ENCODE measurements at regions not wholly inside any gene's neighbourhood (a gene's known extent, or its start where the extent isn't known, plus 50 kb on each side); places are given as distances from the start of the nearest gene placed in this dataset.

DNA sequence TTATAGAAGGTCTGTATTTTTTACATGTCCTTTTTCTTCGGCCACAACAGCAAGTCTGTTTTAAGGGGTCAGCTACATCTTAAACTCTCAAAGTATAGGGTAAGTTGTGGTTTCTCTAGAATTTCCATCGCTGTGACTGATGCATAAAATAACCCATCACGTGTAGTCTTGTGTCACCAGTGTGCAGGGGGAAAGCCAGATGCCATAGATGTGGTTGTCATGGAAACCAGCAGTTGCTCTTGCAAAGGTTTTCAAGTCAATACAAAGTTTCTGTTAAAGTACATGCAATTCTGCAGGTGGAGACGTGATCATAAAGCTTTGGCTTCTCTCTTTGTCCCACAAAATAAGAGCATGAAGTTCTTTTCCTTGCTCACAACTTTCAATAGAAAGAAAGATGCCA, 210.3 kb upstream of the ONECUT1 start:
- no peak for DNase-seq

DNA sequence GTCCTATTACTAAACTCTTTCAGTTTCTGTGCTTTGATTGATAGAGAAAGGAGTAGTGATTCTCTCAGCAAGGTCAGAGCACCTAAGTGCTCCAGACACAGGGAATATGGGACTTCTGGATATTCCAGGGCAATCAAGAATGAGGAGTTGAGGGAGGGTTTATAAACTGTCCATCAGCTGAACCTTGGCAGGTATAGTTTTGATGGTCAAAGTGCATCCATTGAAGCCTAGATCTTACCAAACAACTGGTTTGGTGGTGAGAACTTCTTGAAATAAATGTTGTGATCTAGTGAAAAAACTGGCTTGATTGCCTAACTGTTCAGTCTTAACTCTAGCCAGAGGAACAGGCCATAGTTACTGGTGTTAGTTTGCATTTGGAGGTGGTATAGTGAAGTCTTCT, 207.0 kb upstream of the ONECUT1 start:
- DNase-seq: no peak

DNA sequence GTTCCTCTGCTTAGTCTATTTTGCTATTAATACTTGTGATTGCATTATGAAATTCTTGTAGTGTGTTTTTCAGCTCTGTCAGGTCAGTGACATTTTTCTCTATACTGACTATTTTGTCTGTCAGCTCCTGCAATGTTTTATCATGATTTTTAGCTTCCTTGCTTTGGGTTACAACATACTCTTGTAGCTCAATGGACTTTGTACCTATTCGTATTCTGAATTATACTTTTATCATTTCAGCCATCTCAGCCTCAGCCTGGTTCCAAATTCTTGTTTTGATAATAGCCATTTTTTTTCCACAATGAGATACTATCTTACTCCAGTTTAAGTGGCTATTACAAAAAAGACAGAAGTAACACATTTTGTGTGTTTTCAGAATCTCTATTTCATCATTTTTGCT, 204.2 kb upstream of the ONECUT1 start:
- DNase-seq: no peak

GRCh38 chr15:52984507-52984906, 194.4 kb upstream of the ONECUT1 start:
- no peak for DNase-seq

GRCh38 chr15:52980446-52980845, 190.3 kb upstream of the ONECUT1 start:
- no peak for DNase-seq

DNA sequence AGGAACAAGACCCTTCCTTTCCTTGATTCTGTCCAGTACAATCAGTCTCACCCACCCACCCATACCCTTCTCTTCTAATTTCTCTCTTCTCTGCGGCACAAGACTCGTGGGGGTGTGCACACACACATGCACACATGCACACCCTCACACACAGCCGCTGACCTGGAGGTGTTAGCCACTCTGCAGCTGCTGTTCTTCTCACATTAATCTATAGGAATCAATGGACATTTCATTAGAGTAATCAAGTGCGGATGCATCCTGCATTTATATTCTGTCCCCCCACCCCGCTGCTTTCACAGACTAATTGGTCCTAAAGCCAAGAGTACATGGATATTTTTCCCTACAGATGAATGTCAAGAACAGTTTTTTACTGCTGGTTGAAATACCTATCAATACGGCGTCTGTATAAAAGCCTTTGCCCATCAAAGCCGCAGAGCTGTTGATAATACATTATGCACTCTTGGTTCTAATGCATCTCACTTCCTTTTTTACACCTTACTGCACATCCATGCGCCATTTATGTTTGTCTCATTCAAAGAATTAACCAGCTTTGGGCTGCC, 186.5 kb upstream of the ONECUT1 start:
- no peak for DNase-seq

- DNase-seq: no peak
Observed at GRCh38 chr15:52975941-52976449, 185.9 kb upstream of the ONECUT1 start.

DNA sequence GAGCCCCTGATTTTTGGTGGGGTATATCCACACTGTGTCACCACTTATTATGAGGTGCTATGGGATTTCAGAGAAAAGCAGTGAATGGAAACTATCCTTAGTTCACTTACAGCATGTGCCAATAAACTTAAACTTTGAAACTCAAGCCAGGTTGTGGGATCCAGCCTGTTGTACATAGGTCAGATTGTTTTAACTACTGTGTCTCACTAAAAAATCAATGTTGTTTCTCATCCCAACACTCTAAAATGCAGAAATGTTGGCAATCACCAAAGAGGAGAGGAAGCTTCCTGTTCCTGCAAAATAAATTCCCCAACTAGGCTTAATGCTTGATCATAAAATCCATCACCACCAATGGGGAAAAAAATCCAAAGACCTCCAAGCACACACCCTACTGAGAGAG, 173.7 kb upstream of the ONECUT1 start:
- no peak for DNase-seq

DNA sequence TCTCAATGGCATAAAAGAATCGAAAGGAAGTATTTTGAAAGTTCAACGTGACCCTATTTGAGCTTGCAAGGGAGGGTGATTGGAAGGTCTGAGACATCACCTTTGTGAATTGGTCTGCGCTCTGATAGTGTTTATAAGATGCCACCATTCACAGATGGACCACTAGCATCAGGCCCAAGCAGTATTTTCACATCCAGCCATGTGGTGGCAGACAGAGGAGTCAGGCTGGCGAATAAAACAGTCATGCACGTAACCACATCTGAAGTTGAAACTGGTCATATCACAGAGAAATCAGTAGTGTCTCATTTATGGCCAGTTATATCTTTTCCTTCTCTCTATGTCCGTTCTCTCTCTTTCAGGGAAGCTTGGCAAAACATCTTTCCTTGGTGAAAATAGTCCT, 170.1 kb upstream of the ONECUT1 start:
- no peak for DNase-seq

- DNase-seq: no peak
Observed at GRCh38 chr15:52943746-52944145, 153.6 kb upstream of the ONECUT1 start.

- no peak for DNase-seq
Observed at GRCh38 chr15:52936489-52936888, 146.4 kb upstream of the ONECUT1 start.

DNA sequence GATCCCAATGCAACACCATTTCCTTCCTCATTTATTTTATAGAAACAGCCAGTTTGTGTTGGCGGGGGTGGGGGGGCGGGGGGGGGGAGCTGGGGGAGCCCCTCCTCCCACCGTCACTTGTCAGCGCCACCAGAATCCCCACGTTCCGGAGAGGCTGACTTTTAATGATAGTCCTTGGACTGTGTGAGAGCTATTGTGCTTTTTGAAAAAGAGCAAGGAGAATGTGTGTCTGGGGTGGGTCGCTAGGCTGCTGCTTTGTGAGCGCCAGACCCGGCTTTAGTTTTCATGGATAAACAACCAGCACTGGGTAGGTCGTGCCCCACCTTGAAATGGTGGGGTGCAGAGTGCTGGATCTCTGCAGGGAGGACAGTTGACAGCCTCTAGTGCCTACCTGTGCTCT, 135.0 kb upstream of the ONECUT1 start:
- DNase-seq: no peak

DNA sequence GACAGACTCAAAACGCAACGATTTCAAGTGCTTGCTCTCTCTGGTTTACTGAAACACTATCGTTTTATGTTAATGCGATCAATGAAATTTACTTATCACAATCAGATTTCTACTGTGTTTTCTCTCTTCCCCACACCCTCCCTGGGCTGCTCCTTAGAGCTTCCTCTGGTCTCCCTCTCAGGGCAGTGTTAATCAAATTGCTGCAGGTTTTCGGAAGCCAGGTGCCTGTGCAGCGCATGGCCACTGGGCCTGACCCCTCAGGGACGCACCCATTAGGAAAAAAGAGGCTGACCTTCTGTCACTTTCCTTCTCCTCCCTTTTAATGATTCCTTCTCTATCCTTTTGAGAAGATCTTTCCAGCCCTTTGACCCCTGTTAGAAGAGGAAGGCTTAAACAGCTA, 134.5 kb upstream of the ONECUT1 start:
- no peak for DNase-seq

GRCh38 chr15:52923626-52924025, 133.5 kb upstream of the ONECUT1 start:
- no peak for DNase-seq

DNA sequence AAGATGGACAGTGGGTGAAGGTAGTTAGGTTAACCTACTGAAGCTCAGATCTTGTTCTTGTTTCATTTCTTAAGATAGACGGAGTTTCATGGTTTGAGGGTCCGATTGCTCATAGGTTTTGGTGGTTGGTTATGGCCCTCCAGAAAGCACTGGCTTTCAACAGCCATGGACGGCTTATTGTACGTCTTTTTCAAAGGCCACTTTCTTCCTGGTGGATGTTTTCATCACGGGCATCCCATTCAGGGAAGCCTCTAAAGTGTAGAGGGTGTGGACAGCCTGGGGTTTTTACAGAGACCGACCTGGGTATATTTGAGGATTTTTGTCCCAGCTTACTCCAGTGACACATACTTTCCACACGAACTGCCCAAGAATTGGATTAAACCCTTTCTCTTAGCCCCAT, 132.7 kb upstream of the ONECUT1 start:
- DNase-seq: no peak

DNA sequence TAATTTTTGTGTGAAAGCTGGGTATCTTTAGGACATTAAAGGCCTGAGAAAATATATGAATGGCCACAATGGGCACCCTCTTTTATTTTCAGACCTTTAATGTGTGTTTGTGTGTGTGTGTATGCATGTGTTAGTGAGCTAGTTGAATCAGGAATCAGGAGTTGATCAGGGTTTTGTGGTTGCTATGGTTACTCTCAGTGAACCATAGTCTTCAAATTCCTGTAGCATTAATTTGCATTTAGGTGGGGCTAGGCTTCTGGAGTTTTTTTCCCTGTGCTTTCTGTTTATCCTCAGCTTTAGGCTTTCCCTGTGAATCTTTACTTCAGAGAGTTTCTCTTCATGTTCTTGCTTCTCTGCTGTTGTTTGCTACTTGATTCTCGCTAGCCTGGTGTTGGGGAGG, 122.0 kb upstream of the ONECUT1 start:
- DNase-seq: no peak

GRCh38 chr15:52893338-52893737, 103.2 kb upstream of the ONECUT1 start:
- no peak for DNase-seq

GRCh38 chr15:52879904-52880303, 89.8 kb upstream of the ONECUT1 start:
- no peak for DNase-seq

DNA sequence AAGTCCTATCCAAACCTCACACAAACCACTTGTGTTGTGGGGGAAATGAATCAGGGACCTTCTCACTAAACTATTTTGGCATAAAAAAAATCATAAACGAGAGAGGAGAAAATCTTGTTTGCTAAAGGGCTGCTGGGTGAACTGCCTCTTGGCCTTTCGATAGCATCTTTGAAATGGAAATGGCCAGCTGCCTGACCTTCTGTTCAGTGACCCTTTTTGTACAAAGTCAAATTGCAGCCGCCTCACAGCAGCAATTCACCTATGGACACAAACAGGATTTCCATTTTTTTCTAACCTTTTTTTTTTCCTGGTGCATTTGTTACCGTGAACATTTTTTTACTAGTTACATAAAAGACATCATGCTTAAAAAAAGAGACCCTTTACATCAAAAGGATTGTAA, 89.0 kb upstream of the ONECUT1 start:
- DNase-seq: no peak

DNA sequence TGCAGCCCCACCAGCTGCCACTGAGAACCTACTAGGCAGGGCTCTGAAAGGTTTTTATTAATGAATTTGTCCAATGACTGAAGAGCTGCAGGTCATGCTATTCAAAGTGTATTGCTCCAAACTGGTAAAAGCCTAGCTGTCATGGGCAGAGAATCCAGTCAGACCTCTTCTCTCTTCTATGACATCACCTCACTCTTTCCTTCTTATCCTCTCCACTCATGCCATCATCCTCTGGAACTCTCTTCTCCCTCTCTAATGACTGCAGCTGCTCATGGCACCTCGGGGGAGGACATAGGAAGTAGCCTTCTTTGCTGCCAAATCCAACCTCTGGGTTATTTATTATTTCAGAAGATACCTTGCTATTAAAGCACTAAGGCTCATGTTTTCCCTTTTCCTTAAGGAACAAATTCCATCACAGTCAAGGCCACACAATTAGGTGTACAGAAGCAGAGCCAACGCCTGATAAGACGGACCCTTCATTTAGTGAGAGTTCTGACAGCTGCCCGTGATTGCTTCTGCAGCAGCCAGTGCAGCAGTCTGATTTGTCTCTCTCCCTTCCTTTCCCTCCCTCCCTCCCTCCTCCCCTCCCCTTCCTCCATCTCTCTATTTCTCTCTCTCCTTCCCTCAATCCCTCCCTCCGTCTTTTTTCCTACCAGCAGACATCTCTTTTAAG, 87.0 kb upstream of the ONECUT1 start:
- no peak for DNase-seq

GRCh38 chr15:52872036-52872818, 82.1 kb upstream of the ONECUT1 start:
- no peak for DNase-seq

DNA sequence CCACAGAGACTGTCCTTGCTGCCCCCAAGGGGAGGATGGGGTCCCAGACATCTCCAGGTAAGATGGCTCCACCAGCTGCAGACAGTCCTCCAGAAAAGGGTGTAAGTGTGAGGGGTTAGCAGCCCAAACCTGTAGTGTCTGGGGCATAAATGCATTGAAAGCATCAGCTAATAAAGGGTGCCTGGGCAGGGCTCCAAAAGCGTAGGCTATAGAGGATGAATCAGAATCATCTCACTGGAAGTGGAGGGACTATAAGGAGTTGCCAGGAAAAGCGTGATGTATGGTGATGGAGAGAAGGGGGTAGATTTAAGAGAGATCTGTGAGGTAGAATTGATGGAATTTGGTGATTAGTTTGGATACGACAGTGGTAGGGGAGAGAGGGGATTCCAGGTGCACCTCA, 79.9 kb upstream of the ONECUT1 start:
- DNase-seq: no peak

DNA sequence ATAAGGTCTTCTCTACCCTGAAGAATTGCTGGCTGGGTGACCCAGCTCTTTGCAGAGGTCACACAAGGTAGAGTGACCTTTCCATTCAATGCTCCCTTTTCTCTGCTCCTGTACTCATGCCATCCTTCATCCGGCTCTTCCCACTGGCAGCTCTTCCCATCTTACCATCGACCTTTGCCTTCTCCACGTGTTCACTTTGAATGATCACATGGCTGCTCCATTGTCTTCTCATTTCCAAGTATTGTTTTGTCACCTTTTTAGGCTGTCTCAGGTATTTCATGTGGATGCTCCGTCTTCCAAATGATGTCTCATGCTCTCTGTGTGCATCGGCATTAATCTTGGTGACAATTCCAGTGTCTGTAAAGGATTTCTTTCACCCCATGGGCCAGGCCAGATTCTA, 76.6 kb upstream of the ONECUT1 start:
- DNase-seq: no peak

DNA sequence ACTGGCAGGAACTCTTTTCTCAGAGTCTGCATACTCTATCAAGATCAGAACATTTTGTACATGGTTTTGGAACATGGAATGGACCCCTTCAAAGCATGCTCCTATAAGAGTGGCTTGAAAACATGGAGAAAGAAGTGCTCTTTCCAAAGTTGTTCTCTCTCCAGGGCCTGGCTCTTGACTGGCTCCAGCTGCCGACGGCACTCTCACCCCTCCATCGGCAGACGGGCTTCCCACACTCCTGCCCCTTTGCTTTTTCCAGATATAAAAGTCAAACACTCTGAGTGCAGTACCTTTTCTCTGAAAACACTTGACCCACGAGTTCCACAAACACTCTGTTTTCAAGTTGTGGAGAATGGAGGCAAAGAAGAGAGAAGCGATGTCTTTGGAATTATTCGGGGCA, 72.5 kb upstream of the ONECUT1 start:
- DNase-seq: no peak

Measured in NCI-H1092 treated with DMSO at 0.1 percent for 48 hours (cell line).